GM18873 (cell line): ENCODE measurements at regions not wholly inside any gene's neighbourhood (a gene's known extent, or its start where the extent isn't known, plus 50 kb on each side); places are given as distances from the start of the nearest gene placed in this dataset.

Experiments
- ATAC-seq: cut with Tn5 transposase; IDR thresholded peaks from one replicate; pipeline ENCODE4 v1.9.1; 2021; ENCODE audit warnings: mild to moderate bottlenecking, moderate library complexity, moderate number of reproducible peaks; ENCODE audit not compliant: unreplicated experiment, low FRiP score

- no peak for ATAC-seq
These were observed 166.5 kb downstream of the SUCLG1 start for GRCh38 chr2:84292545-84292944.

GRCh38 chr2:84290537-84290936, 168.5 kb downstream of the SUCLG1 start:
- no peak for ATAC-seq

GRCh38 chr2:84288293-84288692, 170.8 kb downstream of the SUCLG1 start:
- no peak for ATAC-seq

GRCh38 chr2:84286878-84287277, 172.2 kb downstream of the SUCLG1 start:
- ATAC-seq = no peak

GRCh38 chr2:84285056-84285747, 173.9 kb downstream of the SUCLG1 start:
- no peak for ATAC-seq

- ATAC-seq = no peak
These were observed 175.6 kb downstream of the SUCLG1 start for GRCh38 chr2:84283506-84283905.

GRCh38 chr2:84281510-84281909, 177.6 kb downstream of the SUCLG1 start:
- ATAC-seq = no peak

- no peak for ATAC-seq
These were observed 178.2 kb downstream of the SUCLG1 start for GRCh38 chr2:84280873-84281272.

GRCh38 chr2:84278386-84278785, 180.7 kb downstream of the SUCLG1 start:
- ATAC-seq = no peak

GRCh38 chr2:84276590-84277255, 182.4 kb downstream of the SUCLG1 start:
- no peak for ATAC-seq

GRCh38 chr2:84273406-84273805, 185.7 kb downstream of the SUCLG1 start:
- no peak for ATAC-seq

GRCh38 chr2:84271977-84272376, 187.1 kb downstream of the SUCLG1 start:
- no peak for ATAC-seq

GRCh38 chr2:84257831-84258230, 201.2 kb downstream of the SUCLG1 start:
- no peak for ATAC-seq

GRCh38 chr2:84251651-84252302, 207.3 kb downstream of the SUCLG1 start:
- no peak for ATAC-seq

- ATAC-seq = no peak
These were observed 209.9 kb downstream of the SUCLG1 start for GRCh38 chr2:84249140-84249539.

- no peak for ATAC-seq
These were observed 211.5 kb downstream of the SUCLG1 start for GRCh38 chr2:84247532-84247931.

GRCh38 chr2:84243788-84244733, 215.0 kb downstream of the SUCLG1 start:
- no peak for ATAC-seq

GRCh38 chr2:84238907-84239306, 220.2 kb downstream of the SUCLG1 start:
- no peak for ATAC-seq

- ATAC-seq = no peak
These were observed 222.8 kb downstream of the SUCLG1 start for GRCh38 chr2:84236288-84236687.

GRCh38 chr2:84234103-84234502, 225.0 kb downstream of the SUCLG1 start:
- no peak for ATAC-seq

GRCh38 chr2:84231478-84231877, 227.6 kb downstream of the SUCLG1 start:
- no peak for ATAC-seq
